Heart left ventricle (tissue), 16 donors: ENCODE measurements at regions not wholly inside any gene's neighbourhood (a gene's known extent, or its start where the extent isn't known, plus 50 kb on each side); places are given as distances from the start of the nearest gene placed in this dataset.
A peak's percentile ranks its signal among the peaks of the same experiment; 100 is the strongest.

ENCODE experiments used
- ATAC-seq, 4 donors: fragments of 200-7000 bp; cut with Tn5 transposase; one replicate each; pipeline ENCODE4 v1.9.1; 2020 to 2022; ENCODE audit warnings: moderate library complexity in 4 of 4, mild to moderate bottlenecking in 3 of 4, moderate number of reproducible peaks in 1 of 4
- DNase-seq, 5 donors: peaks; one replicate each; pipeline ENCODE4 v3.0.0-alpha.2; 2020
- H3K27ac ChIP-seq, 12 donors: fragments of 200-600 bp; sonication (generic) in 4 of 12; one replicate each; pipeline versions ENCODE4 v1.5.0 to v1.8.0; 2016 to 2022; ENCODE audit warnings: mild to moderate bottlenecking in 2 of 12
- H3K27me3 ChIP-seq, 9 donors: fragments of 200-600 bp; sonication (generic) in 2 of 9; one replicate each; pipeline versions ENCODE4 v1.5.1 to v1.8.0; 2016 to 2022; ENCODE audit warnings: mild to moderate bottlenecking in 3 of 9
- H3K36me3 ChIP-seq, 9 donors: fragments of 200-600 bp; sonication (generic) in 2 of 9; one replicate each; pipeline versions ENCODE4 v1.5.0 to v1.8.0; 2018 to 2022; ENCODE audit warnings: mild to moderate bottlenecking in 2 of 9
- H3K4me1 ChIP-seq, 12 donors: fragments of 200-600 bp; sonication (generic) in 4 of 12; one replicate each; pipeline versions ENCODE4 v1.5.0 to v1.8.0; 2016 to 2022; ENCODE audit warnings: mild to moderate bottlenecking in 3 of 12
- H3K4me3 ChIP-seq, 12 donors: fragments of 200-600 bp; sonication (generic) in 4 of 12; one replicate each; pipeline versions ENCODE4 v1.5.0 to v1.8.0; 2017 to 2022; ENCODE audit warnings: mild to moderate bottlenecking in 9 of 12, moderate library complexity in 4 of 12
- H3K9me3 ChIP-seq, 12 donors: fragments of 200-600 bp; sonication (generic) in 4 of 12; one replicate each; pipeline versions ENCODE4 v1.5.0 to v1.8.0; 2016 to 2022; ENCODE audit warnings: mild to moderate bottlenecking in 1 of 12
- CTCF ChIP-seq, 12 donors: fragments of 200-600 bp; sonication (generic) in 4 of 12; IDR thresholded peaks; one replicate each; pipeline versions ENCODE4 v1.5.0 to v1.8.0; 2018 to 2022; ENCODE audit warnings: antibody characterized with exemption in 12 of 12, mild to moderate bottlenecking in 5 of 12
- POLR2A ChIP-seq, 2 donors: fragments of 450-650 bp; IDR thresholded peaks; one replicate each; pipeline ENCODE4 v1.6.1; 2017; ENCODE audit warnings: antibody characterized with exemption in 2 of 2, mild to moderate bottlenecking in 2 of 2, moderate library complexity in 2 of 2
- WGBS, 4 donors: extraction: QIAGEN DNeasy Blood & Tissue Kit in 2 of 4; methylation state at CpG; one replicate each; pipeline versions ENCODE4 v1.1.5 to v1.1.7; 2013 to 2018; 5-methylcytosine and 5-hydroxymethylcytosine counted together
- intact Hi-C, 10 donors: fragments of 100-400 bp; cut with DNase I; formaldehyde crosslinking; loops; one replicate each; pipeline versions ENCODE4 v1.11.1 to v1.14.2; 2022
- donor health status: ischemic (EF 13 %, LVEDD 7.1; RV severe dilation, severe dysfunction).
- donor health status: healthy with polysubstance abuse.
- donor health status: DM: no; HTN: yes; CAD: no.
- donor health status: DM: no; HTN: no; CAD: no.
- donor health status: ischemic (EF 25% LVEDD 6.9; RV normal size, moderate dysfunction).
- donor health status: ischemic (EF 25% LVEDD 5.7; RV mildly dilated, moderate dysfunction).
- donor health status: healthy.
- donor health status: DM: yes; HTN: yes; CAD: no.
- donor health status: ischemic (EF 35%, LVEDD 5.7; RV mildly dilated, moderate dysfunction).
- donor health status: nonischemic (EF 11% LVEDD 7.7; RV severe dilation, severe dysfunction).
- donor health status: DM: yes; HTN: yes; CAD: no.
- donor health status: PGD.
- donor health status: ischemic (EF 29% LVEDD 5.4; RV normal size, mild dysfunction).
- donor health status: nonischemic (EF 23%, LVEDD 6.1; RV moderate dilation, normal function).

GRCh38 chr13:76418404-76418803, 467.8 kb downstream of the KCTD12 start:
- no peak for TF ChIP-seq POLR2A (IDR thresholded peaks at IDR 0.05)
- no peak for TF ChIP-seq CTCF (IDR thresholded peaks at IDR 0.05)
- WGBS, 4 donors = 10 to 23% (median 16%) methylated on average over 2 of the region's 2 CpGs

GRCh38 chr13:76414320-76414719, 471.9 kb downstream of the KCTD12 start:
- no peaks in the 10 kb centered on the region for H3K36me3 ChIP-seq
- H3K4me3 ChIP-seq = no peak overlapping the region
- H3K27ac ChIP-seq = no peak overlapping the region
- no peak for TF ChIP-seq CTCF (IDR thresholded peaks at IDR 0.05)
- no peak for TF ChIP-seq POLR2A (IDR thresholded peaks at IDR 0.05)
- WGBS, 4 donors = 64 to 75% (median 69%) methylated on average over 2 of the region's 2 CpGs
- DNase-seq (no peak), ATAC-seq (no peak)
- no peaks in the 10 kb centered on the region for H3K9me3 ChIP-seq
- intact Hi-C loops = no loop called here
- H3K27me3 ChIP-seq = no peaks in the 10 kb centered on the region
- peaks cover 0 to 16% (median 2%) of the 10 kb centered on the region in 12 donors for H3K4me1 ChIP-seq

More at GRCh38 chr13:76418404-76418803, 467.8 kb downstream of the KCTD12 start:
- intact Hi-C loops = no loop called here
- ATAC-seq (no peak), DNase-seq (no peak)
- no peaks in the 10 kb centered on the region for H3K9me3 ChIP-seq
- peaks cover 0 to 16% (median 2%) of the 10 kb centered on the region in 12 donors for H3K4me1 ChIP-seq
- no peaks in the 10 kb centered on the region for H3K36me3 ChIP-seq
- no peak overlapping the region for H3K4me3 ChIP-seq
- H3K27me3 ChIP-seq = no peaks in the 10 kb centered on the region
- H3K27ac ChIP-seq = peak overlapping the region in 4 of 12 donors; percentile 24 to 49 (median 41)

GRCh38 chr13:76406243-76406642, 480.0 kb downstream of the KCTD12 start:
- no peak for DNase-seq
- no peak for ATAC-seq
- Histone ChIP-seq H3K27ac (no peak overlapping the region), H3K4me3 (no peak overlapping the region), H3K9me3 (no peaks in the 10 kb centered on the region), H3K4me1 (no peaks in the 10 kb centered on the region), H3K36me3 (no peaks in the 10 kb centered on the region), H3K27me3 (no peaks in the 10 kb centered on the region)
- intact Hi-C loops = no loop called here
- TF ChIP-seq POLR2A (IDR thresholded peaks at IDR 0.05) (no peak), CTCF (IDR thresholded peaks at IDR 0.05) (no peak)

- ATAC-seq = no peak
These were observed 487.8 kb downstream of the KCTD12 start for GRCh38 chr13:76398425-76398824.

More at GRCh38 chr13:76398425-76398824, 487.8 kb downstream of the KCTD12 start:
- no peak overlapping the region for H3K4me3 ChIP-seq
- no peak overlapping the region for H3K27ac ChIP-seq
- H3K36me3 ChIP-seq = no peaks in the 10 kb centered on the region
- H3K4me1 ChIP-seq = no peaks in the 10 kb centered on the region
- WGBS, 4 donors = 47 to 71% (median 54%) methylated on average over 1 of the region's 1 CpG
- no peaks in the 10 kb centered on the region for H3K27me3 ChIP-seq
- intact Hi-C loops = no loop called here
- TF ChIP-seq CTCF (IDR thresholded peaks at IDR 0.05) (no peak), POLR2A (IDR thresholded peaks at IDR 0.05) (no peak)
- H3K9me3 ChIP-seq = no peaks in the 10 kb centered on the region
- no peak for DNase-seq
